ENCODE measurements at regions not wholly inside any gene's neighbourhood (a gene's known extent, or its start where the extent isn't known, plus 50 kb on each side); places are given as distances from the start of the nearest gene placed in this dataset.
A peak's percentile ranks its signal among the peaks of the same experiment; 100 is the strongest.

DNA sequence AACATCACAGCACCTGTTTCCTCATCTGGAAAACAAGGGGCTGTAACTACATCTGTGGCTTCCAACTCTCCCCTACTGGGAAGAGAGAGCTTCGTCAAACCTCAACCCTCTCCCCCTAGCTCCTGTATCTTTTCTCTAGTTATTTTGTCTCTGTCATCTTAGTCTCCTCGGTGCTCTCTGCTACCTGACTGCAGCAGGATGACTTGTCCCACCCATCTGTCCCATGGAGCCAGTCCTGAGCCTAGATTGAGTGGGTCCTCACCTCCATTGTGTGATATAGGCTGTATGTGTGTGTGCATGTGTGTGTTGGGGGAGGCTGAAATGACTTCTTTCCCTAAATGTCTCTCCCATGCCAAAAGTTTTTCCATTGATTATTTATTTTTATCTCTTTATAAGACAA lies 177.3 kb downstream of the EMP1 start:
- no peak for DNase-seq

DNA sequence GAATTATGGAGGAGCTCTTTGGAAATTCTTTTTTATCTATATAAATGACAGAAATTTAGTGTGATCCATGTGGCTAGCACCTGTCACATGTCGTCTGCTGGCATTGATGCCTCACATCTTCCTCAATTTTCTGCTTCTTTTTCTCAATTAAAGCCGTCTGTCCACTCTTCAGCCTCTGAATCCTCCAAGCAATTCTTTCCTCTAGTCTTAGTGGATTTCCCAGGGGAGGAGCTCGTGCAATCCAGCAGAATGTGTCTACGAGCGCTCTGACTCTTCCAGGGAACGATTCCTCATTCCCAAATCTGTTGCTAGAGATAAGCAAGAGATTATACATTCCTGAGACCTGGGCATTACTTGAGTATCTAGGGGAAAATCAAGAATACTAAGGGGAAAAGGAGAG lies 176.6 kb downstream of the EMP1 start:
- DNase-seq: no peak

DNA sequence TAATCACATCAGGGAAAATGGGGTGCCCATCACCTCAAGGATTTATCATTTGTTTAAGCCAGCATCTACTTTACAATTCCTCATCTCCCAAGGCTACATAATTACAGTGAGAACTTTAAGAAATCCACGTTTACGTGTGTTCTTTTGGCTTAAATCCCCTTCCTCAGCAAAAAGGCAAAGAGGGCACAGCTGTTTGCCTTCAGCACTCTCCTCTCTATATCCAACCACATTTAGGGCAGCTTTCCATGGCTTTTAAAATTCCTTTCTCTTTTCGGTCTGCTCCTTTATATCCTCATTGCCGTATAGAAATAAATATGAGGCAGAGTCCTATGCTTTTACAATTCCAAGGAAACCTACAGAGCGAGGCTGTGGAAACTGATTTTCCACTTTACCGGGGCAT lies 175.9 kb downstream of the EMP1 start:
- DNase-seq: no peak

DNA sequence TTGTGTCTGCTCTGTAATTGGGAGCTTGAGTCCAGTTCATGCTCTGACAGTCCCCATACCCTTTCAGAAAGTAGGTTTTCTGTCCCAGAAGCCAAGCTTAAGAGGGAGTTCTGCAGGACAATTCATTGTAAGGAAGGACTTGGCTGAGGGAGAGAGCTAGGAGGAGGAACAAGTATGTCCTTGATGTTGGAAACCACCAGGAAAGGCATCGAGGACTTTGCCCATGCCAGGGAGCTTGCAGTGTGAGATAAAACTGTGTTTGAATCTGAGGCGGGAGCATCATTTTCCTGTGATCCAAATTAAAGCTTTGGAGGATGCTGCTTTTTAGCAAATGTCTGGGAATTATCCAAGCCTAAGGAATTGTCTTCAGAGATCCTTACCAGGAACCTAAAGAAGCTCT lies 175.3 kb downstream of the EMP1 start:
- DNase-seq: no peak

DNA sequence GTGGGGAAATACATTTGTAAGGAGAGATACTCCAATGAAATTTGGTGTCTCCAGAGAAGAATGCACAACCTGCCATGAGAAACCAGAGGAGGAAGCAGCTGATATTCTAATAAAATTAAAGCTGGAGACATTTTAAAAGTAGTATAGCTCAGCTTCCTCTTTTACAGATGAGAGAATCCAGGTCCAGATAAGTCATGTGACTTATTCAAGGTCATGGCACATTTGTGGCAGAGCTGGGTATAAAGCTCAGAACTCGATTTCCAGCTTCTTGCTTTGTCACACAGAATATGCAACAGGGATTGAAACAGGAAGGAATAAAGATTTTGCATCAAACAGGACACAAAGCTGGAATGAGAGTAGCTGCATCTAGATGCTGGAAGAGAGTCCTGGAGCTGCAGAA lies 174.8 kb downstream of the EMP1 start:
- no peak for DNase-seq

DNA sequence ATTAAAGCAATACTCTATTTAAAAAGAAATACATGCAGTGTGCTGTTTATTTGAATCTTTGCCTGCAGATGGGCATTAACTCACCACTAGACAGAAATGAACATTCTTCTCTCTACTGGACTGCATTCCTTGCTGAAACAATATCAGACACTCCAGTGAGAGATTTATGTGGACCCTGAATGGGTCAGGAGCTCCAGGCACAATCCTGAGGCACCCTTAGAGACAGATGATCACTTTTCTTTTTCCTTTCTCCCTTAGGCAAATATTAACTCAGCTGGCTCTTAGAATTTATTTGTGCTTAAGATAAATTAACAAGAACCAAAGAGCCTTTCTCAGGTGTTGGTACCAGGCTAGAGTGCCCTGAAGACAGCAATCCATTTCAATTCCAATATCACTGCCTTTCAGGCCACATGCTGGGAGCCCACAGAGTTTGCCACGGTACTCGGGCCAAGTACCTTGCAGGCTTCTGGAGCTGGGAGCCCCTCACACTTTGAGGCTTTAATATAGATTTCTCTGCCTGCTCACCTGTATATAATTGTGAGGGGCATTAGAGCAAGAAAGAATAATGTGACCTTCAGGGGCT lies 173.0 kb downstream of the EMP1 start:
- DNase-seq: no peak

DNA sequence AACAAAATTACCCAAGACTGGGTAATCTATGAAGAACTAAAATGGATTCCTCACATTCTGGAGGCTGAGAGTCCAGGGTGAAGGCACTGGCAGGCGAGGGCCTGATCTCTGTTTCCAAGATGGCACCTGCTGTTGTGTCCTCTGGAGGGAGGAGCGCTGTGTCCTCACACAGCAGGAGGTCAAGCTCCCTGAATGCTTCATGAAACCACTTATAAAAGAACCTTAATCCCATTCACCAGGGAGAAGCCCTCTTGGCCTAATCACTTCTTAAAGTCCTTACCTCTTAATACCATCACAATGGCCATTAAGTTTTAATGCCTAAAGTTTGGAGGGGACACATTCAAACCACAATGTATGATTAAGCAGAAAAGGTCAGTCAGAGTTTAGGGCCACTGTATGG lies 172.4 kb downstream of the EMP1 start:
- no peak for DNase-seq

DNA sequence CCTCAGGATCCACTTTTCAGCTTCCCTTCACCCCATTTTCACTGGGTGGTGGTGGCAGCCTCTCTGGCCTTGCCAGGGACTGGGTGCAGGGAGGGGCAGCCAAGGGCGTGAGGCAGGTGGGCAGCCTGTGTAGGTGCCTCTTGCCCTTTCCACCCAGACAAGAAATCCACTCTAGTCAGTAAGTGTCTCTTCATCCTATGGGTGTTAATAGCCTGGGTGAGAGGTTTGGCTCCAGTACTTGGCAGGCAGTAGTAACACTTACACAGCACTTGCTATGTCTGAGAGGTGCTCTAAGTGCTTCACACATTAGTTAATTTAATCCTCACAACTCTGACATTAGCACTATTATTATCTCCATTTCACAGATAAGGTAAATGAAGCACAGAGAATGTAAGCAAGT lies 171.9 kb downstream of the EMP1 start:
- DNase-seq: no peak

DNA sequence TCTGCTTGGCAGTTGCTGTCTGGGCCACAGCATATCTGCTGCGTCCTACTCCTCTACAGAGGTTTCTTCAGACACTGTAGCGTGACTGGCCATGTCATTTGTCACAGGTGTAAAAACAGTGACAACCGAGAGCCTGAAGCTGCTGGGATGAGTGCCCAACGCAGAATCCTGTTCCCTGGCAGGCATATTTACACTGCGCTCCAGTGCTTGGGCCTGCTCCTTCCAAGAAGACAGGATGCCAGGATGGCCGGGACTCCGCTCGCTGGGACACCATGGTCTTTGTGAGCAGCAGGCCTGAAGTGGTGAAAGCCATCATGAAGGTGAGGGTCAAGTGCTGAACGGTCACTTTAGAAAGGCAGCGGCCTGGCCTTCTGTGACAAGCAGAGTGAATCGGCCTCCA lies 171.4 kb downstream of the EMP1 start:
- DNase-seq: no peak

DNA sequence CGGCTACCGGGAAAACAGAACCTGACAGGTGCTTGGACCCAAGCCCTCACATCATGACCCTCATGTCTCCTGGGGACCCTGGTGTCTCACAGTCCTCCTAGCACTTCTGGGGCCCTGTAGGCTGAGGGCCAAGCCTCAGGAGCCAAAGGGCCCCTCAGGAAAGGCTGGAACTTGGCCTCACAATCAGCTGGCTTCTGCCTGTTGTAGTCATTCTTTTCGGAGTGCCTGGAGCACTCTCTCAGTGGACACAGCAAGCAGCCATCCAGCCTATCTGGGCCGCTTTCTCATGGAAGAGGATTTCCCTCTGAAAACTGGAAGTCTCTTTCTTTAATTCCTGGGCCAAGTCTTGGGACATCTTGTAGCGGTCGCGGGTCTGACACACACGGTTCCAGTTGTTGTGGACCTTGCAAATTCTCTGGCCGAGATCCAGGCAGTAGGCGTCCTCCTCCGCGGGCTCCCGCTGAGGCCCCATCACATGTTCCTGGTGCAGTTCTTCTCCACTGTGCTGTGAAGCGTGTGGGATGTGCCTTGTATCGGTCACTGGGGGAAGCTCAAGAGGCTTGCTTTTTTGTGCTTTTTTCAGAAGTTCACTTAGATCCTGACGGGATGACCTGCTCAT lies 169.3 kb downstream of the EMP1 start:
- no peak for DNase-seq

DNA sequence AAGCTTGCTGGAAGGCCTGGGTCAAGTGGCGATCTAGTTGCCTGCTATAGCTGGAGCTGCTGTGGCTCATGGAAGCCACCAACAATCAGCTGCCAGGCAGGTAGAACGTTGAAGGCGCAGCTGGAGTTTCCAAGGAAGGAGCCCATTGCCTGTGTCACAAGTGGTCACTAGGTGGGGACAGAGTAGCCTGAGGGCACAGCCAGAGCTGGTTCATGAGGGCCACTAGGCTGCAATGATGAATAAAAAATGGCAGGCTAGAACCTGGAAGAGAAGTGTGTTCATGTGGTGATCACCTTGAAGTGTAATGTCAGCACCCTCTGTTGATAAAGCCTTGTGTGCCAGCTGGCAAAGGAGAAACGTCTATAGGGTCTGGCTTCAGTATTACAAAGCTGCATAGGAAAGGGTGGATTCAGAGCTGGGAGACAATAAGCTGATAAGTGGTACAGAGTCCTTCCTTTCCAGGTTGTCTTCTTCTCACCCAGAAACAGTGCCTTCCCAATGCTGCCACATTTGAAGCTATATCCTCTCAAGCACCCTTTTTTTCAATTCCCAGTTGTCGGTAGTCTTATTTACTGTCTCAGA lies 165.8 kb downstream of the EMP1 start:
- DNase-seq: peak; percentile 51

DNA sequence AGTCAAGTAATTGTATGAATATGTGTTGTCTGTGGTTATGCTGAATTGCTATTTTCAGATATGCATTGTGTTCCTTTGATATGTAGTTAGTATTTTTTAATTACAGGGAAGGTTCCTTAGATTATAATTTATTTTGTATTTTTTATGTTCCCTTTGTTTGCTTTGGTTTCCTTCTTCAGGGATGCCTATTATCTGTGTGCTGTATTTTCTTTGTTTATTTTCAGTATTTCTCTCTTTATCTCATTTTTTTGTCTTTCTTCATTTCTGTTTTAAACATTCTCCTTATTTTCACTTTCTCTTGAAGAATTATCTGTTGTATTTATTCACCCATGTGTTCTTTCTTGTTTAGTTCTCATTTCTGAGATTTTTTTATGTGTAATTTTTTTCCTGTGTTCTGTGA lies 163.1 kb downstream of the EMP1 start:
- DNase-seq: no peak

DNA sequence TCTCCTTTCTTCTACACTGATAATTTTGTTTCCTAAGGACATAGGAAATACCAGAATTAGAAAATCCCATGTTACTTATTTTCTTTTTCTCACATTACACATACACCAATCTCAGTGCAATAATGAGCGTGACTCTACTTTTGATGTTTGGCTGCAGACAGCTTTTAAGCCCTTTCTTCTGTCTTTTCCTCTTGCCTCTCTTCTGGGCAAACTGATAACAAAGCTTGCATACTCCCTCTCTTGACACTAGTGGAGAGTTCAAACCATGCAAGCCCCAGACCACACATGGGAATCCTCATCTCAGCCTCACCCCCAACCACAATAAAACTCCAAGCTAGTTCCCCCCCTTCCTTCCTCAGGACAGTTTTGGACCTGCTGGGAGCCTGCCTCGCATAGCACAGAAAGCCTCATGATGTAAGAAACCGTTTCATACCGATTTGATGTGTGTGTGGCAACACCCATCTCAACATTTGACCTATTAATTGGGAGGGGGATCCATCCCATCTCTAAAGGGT lies 161.9 kb downstream of the EMP1 start:
- no peak for DNase-seq

DNA sequence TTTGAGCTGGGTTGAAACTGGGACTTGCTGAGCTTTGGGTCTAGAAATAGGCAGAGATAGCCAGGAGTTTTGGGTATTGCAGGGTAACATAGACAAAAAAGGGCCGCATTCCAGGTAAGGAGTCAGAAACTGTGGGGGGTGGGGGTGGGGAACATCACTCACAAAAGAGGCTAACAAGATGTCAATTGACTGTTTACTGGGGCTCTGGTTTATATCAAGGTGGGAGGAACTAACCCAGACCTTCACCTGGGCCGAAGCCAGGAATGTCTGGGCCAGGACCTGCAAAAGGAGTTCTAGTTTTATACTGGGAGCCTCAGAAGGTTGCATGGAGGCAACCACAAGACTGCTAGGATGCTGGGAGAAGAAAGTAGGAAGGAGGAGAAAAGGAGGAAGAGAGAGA lies 154.4 kb downstream of the EMP1 start:
- DNase-seq: no peak

DNA sequence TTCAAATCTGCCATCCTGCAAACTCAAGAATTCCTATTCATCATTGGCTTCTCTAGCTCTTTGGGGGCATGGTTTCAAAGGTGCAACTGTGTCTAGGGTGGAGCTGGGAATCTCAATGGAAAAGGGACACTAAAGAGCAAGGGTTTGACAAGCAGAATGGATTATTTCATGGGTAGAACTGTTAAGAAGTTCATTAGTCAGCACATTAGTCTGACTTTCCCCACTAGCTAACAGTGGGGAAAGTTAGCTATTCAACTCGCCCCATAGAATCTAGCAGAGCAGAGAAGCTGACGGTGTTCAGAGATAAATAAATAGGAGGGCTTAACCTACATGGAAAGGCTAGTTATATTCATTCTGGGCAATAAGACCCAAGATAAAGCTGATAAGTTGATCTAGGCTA lies 153.9 kb downstream of the EMP1 start:
- no peak for DNase-seq

DNA sequence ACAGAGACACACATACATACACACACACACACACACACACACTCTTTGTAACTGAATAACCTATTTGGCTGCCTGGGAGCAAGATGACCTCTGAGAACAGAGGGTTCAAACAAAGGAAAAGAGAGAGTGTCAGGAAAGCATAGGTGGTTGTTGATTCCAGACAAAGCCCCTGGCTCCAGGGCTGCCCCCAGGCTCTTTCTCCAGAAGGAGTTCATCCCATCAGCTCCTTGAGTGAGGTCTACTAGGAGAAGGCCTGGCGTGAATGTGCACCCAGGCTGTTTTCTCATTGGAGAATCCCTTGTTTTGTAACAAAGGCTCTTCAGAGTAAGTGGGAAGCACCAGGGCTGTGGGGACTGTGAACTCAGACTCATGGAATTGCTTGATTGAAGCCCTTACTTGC lies 151.9 kb downstream of the EMP1 start:
- DNase-seq: no peak

DNA sequence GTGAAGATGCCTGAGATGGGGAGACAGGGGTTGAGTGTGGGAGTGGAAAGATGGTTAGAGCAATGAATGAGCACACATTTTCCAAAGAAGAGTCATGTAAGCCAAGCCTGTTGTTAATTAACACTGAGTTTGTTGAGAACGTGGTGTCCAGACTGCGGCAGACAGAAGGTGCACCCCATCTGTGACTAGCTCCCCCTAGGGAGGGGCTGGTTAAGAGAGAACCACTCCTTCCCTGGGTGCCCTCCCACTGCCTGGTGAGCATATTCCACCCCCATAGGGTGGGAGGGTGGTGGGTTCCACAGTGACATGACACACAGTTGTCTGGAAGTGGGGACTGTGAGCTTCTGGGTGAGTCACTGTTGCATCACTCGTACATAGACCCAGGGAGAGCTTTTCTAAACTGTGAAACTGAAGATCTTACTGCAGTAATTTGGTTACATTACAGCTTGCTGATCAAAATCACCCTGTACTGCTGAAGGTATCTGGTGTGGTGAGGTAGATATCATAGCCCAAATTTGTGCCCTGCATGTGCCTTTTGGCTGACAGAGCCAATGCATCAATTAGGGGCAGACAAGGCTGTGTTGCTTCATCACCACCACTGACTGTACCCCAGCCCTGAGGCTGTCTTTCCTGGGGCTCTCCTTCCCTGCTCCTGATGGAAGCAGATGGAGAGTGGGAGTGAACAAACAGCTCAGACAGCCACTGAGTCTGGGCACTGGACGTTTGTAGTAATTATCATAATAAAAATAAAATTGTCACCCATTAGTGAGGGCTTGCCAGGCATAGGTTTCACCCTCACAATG lies 150.9 kb downstream of the EMP1 start:
- DNase-seq: peak; percentile 67

DNA sequence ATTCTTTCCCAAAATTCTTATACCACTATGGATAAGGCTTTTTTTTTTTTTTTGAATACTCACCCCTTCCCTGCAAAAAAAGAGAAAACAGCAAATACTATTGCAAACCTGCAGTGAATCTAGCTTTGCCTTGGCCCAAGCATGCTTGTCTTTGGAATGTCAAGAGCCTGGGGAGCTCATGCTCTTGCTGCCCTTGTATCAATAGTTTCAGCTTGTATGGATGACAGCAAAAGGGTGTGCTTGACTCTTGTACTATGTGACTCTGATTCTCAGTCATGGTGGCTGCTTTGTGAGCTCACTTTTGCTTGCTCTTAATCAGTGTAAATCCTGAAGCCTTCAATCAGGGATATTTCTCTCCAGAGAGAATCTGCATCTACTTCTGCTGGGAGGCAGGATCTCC lies 149.2 kb downstream of the EMP1 start:
- no peak for DNase-seq

DNA sequence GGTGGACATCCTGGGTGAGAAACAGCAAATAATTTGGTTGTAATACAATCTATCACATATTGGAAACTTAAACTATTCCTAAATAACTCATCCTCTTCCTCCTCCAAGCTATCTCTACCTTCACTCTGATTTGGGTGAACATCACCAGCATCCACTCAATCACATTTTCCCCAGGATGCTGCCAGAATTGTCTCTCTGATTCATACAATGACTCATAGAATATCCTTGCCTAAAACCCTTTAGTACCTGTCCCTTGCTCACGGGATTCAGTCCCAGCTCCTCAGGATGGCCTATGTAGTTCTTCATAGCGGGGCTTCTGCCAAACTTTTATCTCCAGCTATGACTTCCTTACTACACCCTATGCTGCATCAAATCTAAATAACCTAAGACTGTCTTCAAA lies 146.8 kb downstream of the EMP1 start:
- DNase-seq: no peak

DNA sequence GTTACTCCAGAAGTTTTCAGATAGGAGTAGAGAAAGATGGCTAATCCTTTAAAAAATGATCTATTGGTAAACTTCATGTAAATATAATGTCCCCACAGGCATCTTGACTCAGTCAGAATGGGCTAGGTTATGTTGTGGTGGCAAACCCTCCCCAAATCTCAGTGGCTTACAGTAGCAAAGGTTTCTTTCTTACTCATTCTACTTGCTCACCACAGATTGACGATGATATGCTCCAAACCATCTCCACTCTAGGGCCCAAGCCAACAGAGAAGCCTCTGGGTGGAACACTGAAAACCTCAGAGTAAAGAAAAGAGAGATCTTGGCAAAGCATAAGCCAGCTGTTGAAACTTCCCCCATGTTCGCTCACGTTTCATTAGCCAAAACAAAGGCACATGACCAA lies 146.4 kb downstream of the EMP1 start:
- DNase-seq: no peak

DNA sequence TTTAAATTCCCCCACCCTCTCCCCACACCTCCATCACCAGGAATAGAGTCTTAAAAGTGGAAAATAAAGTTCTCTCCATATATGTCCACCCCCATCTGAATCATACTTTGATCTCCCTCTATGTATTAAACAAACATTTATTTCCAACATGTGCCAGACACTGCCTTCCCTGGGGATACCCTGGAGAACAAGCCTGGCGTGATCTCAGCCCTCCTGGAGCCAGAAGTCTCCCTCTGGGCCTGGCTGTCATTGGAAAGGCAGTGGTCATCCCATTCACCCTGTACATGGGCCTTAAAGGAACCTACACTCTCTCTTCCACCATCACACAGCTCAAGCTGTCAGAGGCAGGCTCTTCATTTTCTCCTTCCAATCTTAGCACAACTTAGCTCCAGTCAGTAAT lies 143.6 kb downstream of the EMP1 start:
- no peak for DNase-seq

DNA sequence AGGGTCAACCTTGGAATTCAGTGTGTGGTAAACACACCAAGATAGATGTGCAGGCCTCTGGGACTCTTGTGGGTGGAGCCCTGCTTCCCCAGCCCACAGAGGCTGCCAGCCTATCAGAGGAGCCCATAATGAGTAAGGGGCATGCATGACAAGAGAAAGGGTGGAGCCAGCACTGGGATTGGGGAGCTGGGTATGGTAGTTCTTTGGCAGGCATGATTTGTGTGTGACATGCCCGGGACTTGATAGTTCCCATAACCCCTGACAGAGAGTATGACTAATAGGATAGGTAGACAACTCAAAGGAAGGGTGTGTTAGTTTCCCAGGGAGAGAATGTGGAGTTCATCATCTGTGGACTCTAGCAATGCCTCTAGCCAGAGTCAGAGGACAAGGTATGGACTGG lies 143.0 kb downstream of the EMP1 start:
- no peak for DNase-seq

DNA sequence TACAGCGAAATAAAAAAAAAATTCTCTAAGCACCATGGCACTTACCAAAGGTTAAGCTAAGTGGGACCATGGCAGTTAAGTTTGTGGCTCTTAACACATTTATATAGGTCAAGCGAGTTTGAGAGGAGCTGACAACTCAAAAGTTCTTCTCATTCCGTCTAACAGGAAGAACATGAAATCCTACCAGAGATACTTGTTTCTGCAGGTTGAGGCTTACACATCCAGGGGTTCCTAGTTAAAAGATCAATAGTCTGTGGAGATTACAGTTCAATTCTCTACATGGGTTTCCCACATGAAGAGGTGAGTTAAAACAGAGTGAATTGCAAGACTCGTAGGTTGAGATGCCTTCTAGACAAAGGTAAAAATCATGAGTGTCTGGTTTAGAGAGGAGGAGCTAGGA lies 142.6 kb downstream of the EMP1 start:
- no peak for DNase-seq

DNA sequence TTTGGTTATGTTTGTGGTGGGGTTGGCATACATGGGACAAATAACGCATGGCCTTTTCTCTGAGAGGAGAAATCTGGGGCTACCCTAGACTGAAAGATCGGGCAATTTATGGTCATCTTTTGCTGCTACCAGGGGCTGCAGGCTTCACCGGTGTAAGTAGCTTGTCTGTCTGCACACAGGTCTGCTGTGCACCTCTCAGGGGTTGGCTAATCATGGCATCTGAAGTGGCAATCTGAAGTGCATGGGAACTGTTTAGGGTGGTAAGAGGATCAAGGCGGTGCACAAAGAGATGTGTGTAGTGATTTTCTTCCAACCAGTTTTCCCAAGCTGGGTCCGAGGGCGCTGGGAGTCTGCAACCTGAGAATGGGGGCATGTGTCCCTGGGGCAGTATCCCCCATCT lies 141.3 kb downstream of the EMP1 start:
- no peak for DNase-seq
